GM19035 (cell line): ENCODE measurements at regions not wholly inside any gene's neighbourhood (a gene's known extent, or its start where the extent isn't known, plus 50 kb on each side); places are given as distances from the start of the nearest gene placed in this dataset.

Experiments used
- ATAC-seq: cut with Tn5 transposase; IDR thresholded peaks from one replicate; pipeline ENCODE4 v1.9.1; 2021; ENCODE audit not compliant: unreplicated experiment

GRCh38 chr18:31247574-31248199 is 70.3 kb upstream of the DSG1 start:
- ATAC-seq: no peak

- ATAC-seq: no peak
Measured at GRCh38 chr18:31248783-31249521, 69.0 kb upstream of the DSG1 start.

- no peak for ATAC-seq
Measured at GRCh38 chr18:31250902-31251301, 67.1 kb upstream of the DSG1 start.

GRCh38 chr18:31252522-31252921 is 65.4 kb upstream of the DSG1 start:
- ATAC-seq: no peak

- ATAC-seq: no peak
Measured at GRCh38 chr18:31255953-31256352, 62.0 kb upstream of the DSG1 start.

GRCh38 chr18:31258789-31259188 is 59.2 kb upstream of the DSG1 start:
- no peak for ATAC-seq

GRCh38 chr18:31261792-31262582 is 56.0 kb upstream of the DSG1 start:
- no peak for ATAC-seq

- peak; percentile 72 for ATAC-seq
Measured at GRCh38 chr18:31267823-31268481, 50.0 kb upstream of the DSG1 start.
